Activated CD4-positive, alpha-beta T cell treated with anti-CD3 and anti-CD28 coated beads for 36 hours (primary cell): ENCODE measurements at regions not wholly inside any gene's neighbourhood (a gene's known extent, or its start where the extent isn't known, plus 50 kb on each side); places are given as distances from the start of the nearest gene placed in this dataset.

Experiments
- ATAC-seq: fragments of 200-7000 bp; cut with Tn5 transposase; one replicate; pipeline ENCODE4 v1.10.0; 2021; ENCODE audit warnings: mild to moderate bottlenecking, moderate library complexity
- CTCF ChIA-PET: fragments of 350-600 bp; sonication (Branson Sonifier 250); formaldehyde crosslinking; loops from one replicate; lab custom pipeline; 2021; ENCODE audit warnings: antibody characterized with exemption; lab: Charles Lee
- POLR2A ChIA-PET: fragments of 350-600 bp; sonication (Branson Sonifier 250); formaldehyde crosslinking; loops from one replicate; lab custom pipeline; 2021; ENCODE audit warnings: antibody characterized with exemption, inconsistent platforms; lab: Charles Lee
- DNase-seq: peaks from one replicate; pipeline ENCODE4 v3.0.0-alpha.2; 2020
- H3K27ac Mint-ChIP-seq: one replicate; pipeline ENCODE4 v1.8.0; 2021; ENCODE audit warnings: mixed read lengths
- H3K27me3 Mint-ChIP-seq: one replicate; pipeline ENCODE4 v1.8.0; 2021; ENCODE audit warnings: mixed read lengths
- H3K36me3 Mint-ChIP-seq: one replicate; pipeline ENCODE4 v1.8.0; 2021; ENCODE audit warnings: low read depth, mixed read lengths
- H3K4me1 Mint-ChIP-seq: one replicate; pipeline ENCODE4 v1.8.0; 2021; ENCODE audit warnings: mixed read lengths
- H3K4me3 Mint-ChIP-seq: one replicate; pipeline ENCODE4 v1.8.0; 2021; ENCODE audit warnings: mild to moderate bottlenecking, moderate library complexity, mixed read lengths
- H3K9me3 Mint-ChIP-seq: one replicate; pipeline ENCODE4 v1.8.0; 2021; ENCODE audit warnings: low read depth, mixed read lengths
- intact Hi-C, 2 experiments: fragments of 100-400 bp; cut with DNase I in 1 of 2; cut with micrococcal nuclease in 1 of 2; formaldehyde crosslinking; loops; one replicate each; pipeline versions ENCODE4 v1.14.2 to v1.15.1; 2022 to 2024; cut with DNase I, micrococcal nuclease

DNA sequence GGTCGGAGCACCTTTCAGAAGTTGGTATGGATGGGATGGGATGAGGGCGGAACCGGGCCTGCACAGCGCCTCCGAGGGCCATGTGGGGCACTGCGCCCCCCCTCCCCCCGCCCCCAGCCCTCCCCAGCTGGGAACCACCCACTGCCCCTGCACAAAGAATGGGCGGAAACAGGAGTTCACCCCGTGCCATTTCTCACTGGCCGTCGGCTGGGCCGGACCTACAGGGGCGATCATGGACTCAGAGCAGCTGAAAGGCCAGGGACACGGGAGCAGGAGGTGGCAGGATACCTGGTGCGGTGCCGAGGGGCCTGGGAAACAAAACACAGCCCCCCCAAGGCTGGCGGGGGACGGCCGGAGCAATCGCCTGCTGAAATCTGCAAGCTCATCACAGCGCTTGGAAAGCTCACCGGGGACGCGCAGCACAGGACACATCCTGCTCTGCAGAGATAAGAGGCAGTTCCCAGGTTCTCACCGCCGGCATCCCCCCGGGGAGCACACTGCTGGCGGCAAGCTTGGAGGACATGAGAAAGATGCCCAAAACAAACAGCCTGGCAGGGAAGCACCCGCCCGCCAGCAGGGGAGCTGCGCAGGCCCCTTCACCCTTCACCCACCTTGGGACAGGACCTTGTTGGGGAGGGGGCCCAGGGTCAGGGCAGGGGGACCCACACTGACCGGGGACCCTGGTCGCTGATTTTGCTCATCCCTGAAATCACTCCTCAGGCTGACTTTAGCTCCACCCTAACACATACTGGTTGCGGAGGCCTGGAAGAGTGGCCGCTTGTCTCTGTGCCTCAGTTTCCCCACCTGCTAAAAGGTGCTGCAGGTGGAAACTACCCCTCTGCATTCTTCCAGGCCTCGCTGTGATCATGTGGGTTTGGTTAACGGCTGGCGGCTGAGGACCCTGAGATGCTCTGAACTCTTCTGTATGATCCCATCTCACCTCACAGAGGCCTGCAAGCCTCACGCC is 263.9 kb downstream of the C16orf95 start:
- no peaks in the 10 kb centered on the region for H3K4me1 Mint-ChIP-seq
- ChIA-PET POLR2A (interaction anchor here (0.7 kb wide), 1 partner anchor 351 kb away, joined by 3 read pairs; no protein-coding TSS in a partner anchor), CTCF (interaction anchor here (0.6 kb wide), 1 partner anchor 149 kb away, joined by 3 read pairs; no protein-coding TSS in a partner anchor)
- H3K27ac Mint-ChIP-seq, result no peak overlapping the region
- no peaks in the 10 kb centered on the region for H3K36me3 Mint-ChIP-seq
- DNase-seq (no peak), ATAC-seq (no peak)
- peaks cover 16% of the 10 kb centered on the region for H3K27me3 Mint-ChIP-seq
- H3K9me3 Mint-ChIP-seq, result no peaks in the 10 kb centered on the region
- no peak overlapping the region for H3K4me3 Mint-ChIP-seq
- intact Hi-C loops, result no loop called here

DNA sequence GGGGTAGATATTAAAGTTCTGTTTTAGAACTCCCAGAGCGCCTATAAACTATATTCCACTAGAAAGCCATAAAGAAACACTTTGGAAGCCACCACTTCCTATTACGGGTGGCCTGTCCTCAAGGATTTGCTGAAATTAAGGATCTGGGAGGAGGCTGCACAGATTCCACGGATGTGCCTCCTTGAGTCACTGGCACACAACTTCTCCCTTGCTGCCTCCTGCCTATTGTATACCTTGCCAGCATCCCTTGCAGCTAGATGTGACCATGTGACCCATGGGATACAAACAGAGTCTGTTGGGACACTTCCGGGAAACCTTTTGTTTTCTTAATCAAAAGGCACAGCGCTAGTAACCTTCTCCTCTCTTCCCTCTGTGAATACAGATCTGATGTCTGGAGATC is 263.0 kb downstream of the C16orf95 start:
- no peaks in the 10 kb centered on the region for H3K4me1 Mint-ChIP-seq
- no peak overlapping the region for H3K4me3 Mint-ChIP-seq
- H3K27me3 Mint-ChIP-seq, result peaks cover 16% of the 10 kb centered on the region
- DNase-seq, result no peak
- H3K36me3 Mint-ChIP-seq, result no peaks in the 10 kb centered on the region
- intact Hi-C loops, result no loop called here
- POLR2A ChIA-PET, result no interaction called here
- CTCF ChIA-PET, result no interaction called here
- H3K9me3 Mint-ChIP-seq, result no peaks in the 10 kb centered on the region
- no peak overlapping the region for H3K27ac Mint-ChIP-seq
- no peak for ATAC-seq

DNA sequence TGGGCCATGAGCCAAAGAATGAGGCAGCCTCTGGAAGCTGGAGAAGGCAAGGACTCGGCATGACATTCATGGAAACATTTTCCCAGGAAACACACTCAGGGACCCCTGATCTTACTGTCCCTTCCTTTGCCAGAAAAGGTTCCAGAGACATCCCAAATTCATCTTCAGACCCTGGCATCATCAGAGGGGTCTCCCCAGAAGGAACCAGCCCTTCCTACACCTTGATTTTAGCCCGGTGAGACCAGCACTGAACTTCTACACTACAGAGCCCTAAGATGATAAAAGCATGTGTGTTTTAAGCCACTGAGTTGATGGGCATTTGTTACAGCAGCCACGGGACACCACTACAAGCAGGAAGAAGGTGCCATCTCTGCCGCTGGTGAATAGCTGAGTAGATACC is 262.3 kb downstream of the C16orf95 start:
- DNase-seq (no peak), ATAC-seq (no peak)
- Mint-ChIP-seq H3K36me3 (no peaks in the 10 kb centered on the region), H3K27ac (no peak overlapping the region), H3K4me3 (no peak overlapping the region), H3K27me3 (peaks cover 21% of the 10 kb centered on the region), H3K9me3 (no peaks in the 10 kb centered on the region), H3K4me1 (no peaks in the 10 kb centered on the region)
- CTCF ChIA-PET, result no interaction called here
- intact Hi-C loops, result no loop called here
- POLR2A ChIA-PET, result no interaction called here

DNA sequence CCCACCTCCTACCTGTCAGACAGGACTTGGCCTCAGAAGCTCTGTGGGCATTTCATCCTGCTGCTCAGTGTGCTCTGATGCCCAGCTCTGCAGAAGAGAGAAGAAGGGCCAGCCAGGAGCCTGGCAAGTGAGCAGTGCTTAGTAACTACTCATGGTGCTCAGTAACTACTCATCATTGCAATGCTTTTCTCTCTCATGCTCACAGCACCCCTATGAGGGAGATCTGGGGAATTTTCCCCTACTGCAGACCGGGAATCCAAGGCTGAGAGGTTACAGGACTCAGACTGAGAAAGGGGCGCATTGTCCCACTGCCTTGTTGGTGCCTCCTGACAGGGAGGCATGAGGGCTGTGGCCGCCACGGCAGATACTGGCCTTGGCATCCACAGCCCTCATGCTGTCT is 261.1 kb downstream of the C16orf95 start:
- intact Hi-C loops, result no loop called here
- Mint-ChIP-seq H3K4me3 (no peak overlapping the region), H3K36me3 (no peaks in the 10 kb centered on the region), H3K27ac (no peak overlapping the region), H3K9me3 (no peaks in the 10 kb centered on the region), H3K27me3 (peaks cover 31% of the 10 kb centered on the region), H3K4me1 (no peaks in the 10 kb centered on the region)
- ChIA-PET POLR2A (no interaction called here), CTCF (interaction anchor here (0.8 kb wide), 1 partner anchor 852 kb away, joined by 4 read pairs; no protein-coding TSS in a partner anchor)
- no peak for ATAC-seq
- DNase-seq, result no peak

DNA sequence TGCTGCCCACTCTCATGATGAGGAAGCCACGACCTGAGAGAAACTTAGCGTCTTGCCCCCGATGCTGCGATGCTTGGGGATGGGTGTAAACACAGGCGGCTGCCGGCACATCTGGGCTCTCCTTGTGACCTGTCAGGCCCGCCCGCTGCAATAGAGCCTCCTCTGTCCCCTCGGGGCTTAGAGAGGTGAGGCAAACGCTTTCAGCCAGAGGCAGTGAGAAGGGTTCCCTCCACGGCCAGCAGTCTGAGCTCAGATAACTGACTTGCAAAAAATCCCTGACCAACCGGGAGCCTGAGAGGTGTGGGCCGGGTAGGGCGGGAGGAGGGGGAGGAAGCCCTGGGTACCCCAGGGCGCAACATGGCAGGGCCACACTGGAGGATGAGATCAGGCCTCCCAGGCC is 260.6 kb downstream of the C16orf95 start:
- H3K27me3 Mint-ChIP-seq, result peaks cover 34% of the 10 kb centered on the region

DNA sequence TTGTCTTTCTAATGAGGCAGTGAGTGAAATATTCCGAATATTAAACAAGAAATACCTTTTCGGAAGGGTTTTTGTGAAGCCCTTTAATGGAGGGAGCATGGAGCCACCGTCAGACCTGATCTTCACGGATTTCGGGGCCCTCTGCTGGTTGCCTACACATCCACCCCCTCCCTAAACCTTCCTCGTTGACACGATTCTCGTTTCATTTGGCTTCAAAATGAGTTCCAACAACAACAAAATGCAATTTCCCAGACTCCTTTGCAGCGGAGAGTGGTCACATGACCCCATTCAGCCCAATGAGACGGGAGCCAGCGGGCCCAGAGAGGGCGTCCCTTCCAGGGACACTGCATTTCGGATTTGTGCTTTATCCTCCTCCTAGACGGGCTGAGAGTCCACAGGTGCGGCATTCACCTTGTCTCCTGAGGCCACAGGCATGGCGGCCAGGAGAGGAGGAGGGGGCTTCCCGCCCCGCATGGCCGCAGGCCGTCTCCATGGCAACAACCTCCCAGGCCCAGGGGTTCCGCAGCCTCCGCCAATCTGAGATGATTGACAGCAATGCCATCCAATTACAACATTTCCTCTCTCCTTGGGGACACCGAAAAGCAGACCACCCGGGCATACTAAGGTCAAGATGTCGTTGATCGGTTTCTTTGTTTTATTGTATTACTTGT is 259.8 kb downstream of the C16orf95 start:
- no peak for ATAC-seq
- Mint-ChIP-seq H3K4me3 (no peak overlapping the region), H3K36me3 (no peaks in the 10 kb centered on the region), H3K27ac (no peak overlapping the region), H3K4me1 (no peaks in the 10 kb centered on the region), H3K27me3 (peaks cover 35% of the 10 kb centered on the region), H3K9me3 (no peaks in the 10 kb centered on the region)
- ChIA-PET CTCF (no interaction called here), POLR2A (no interaction called here)
- intact Hi-C loops, result no loop called here
- no peak for DNase-seq

More for the DNA sequence above, 260.6 kb downstream of the C16orf95 start:
- H3K4me1 Mint-ChIP-seq, result no peaks in the 10 kb centered on the region
- ChIA-PET CTCF (no interaction called here), POLR2A (no interaction called here)
- H3K4me3 Mint-ChIP-seq, result no peak overlapping the region
- H3K36me3 Mint-ChIP-seq, result no peaks in the 10 kb centered on the region
- H3K9me3 Mint-ChIP-seq, result no peaks in the 10 kb centered on the region
- ATAC-seq, result no peak
- intact Hi-C loops, result no loop called here
- DNase-seq, result no peak
- no peak overlapping the region for H3K27ac Mint-ChIP-seq

DNA sequence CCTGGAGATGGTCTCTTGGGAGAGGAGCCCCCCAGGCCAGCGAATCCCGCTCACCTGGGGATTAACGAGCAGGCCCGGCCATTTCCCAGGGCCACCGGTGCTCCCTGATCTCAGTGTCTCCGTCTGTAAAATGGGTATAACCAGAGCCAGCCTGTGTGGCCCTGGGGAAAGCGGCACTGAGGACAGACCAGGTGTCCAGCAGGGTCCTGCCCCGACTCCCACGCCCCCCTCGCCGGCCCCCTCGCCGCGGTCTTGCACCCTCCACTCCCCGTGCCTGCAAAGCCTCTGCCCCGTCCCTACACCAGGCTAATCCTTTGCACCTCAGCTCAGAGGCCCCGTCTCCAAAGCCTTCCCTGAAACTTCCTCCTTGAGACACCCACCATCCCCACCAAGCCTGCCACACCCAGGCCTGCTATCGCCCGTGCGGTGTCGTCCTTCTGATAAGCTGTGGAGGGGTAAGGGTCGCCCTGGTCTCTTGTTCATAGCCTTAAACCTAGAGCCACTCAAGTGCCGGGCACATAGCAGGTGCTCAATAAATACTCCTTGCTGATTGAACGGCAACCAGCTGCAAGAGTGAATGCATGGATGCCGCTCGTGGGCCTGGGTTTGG is 259.1 kb downstream of the C16orf95 start:
- H3K4me1 Mint-ChIP-seq, result no peaks in the 10 kb centered on the region
- no peaks in the 10 kb centered on the region for H3K9me3 Mint-ChIP-seq
- peaks cover 36% of the 10 kb centered on the region for H3K27me3 Mint-ChIP-seq
- no peak overlapping the region for H3K27ac Mint-ChIP-seq
- intact Hi-C loops, result no loop called here
- ChIA-PET POLR2A (no interaction called here), CTCF (no interaction called here)
- H3K4me3 Mint-ChIP-seq, result no peak overlapping the region
- no peak for ATAC-seq
- DNase-seq, result no peak
- H3K36me3 Mint-ChIP-seq, result no peaks in the 10 kb centered on the region

DNA sequence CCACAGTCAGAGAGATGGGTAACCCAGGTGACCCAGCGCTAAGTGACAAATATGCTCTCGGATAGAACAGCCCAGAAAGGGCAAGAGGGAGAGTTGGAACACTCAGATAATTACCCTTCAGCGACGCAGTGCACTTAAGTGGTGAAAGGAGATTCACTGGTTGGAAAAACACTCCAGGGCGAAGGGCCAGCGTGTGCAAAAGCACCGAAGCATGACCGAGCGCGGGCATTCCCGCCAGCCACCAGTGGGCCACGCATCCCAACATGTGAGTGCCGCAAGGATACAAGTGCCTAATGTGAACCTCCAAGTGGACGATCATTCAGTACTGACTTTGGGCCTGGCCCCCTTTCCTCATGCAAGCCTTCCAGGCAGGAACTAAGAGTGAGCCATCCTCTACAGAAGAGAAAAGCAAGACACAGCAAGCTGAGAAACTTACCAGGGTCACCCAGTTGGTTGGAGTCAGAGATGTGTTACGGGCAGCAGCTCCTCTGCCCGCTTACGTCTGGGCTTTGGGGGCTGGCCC is 258.4 kb downstream of the C16orf95 start:
- Mint-ChIP-seq H3K36me3 (no peaks in the 10 kb centered on the region), H3K27ac (no peak overlapping the region), H3K4me1 (no peaks in the 10 kb centered on the region), H3K4me3 (no peak overlapping the region), H3K27me3 (peaks cover 38% of the 10 kb centered on the region), H3K9me3 (no peaks in the 10 kb centered on the region)
- intact Hi-C loops, result no loop called here
- no peak for ATAC-seq
- DNase-seq, result no peak
- ChIA-PET CTCF (no interaction called here), POLR2A (no interaction called here)

DNA sequence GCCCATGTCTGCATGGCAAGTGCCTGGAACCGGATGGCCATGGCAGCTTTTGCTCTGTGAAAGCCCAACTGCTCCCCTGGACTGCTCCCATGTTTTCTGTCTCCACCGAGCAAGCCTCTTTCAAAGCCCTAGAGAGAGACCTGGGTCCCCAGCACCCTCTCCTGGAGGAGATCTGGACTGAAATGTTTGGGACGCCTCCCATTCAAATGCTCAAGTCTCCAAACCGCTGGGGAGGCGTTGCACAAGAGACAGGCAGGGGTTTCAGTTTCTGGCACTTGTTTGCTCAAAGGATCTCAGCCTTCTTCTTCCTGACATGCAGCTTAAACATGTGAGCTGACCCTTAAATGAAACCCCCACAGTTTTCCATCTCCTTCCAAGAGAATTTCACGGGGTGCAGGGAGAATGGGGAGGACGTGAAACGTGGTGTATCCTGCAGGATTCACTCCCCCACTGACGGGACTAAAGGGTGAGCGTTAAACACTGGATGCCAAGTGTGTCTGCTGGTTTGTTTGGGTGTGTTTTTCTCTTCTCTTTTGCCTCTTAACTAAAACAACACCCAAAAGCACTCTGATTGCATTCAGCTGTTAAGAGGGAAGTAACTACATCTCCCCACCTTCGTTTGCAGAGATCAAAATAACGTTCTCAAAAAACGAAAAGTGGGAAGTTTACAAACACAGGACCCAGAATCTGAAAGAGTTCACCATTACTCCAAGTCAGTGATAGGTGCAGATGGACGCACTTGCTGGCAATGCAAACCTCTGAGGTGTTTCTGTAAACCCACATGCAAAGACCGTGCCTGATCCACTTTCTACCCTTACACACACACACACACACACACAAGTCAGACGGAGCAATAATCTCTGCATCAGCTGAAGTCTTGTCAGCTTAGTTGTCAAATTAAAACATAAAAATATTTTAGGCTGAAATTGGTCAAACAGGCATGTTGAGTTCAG is 256.9 kb downstream of the C16orf95 start:
- H3K27ac Mint-ChIP-seq, result no peak overlapping the region
- H3K9me3 Mint-ChIP-seq, result no peaks in the 10 kb centered on the region
- no peaks in the 10 kb centered on the region for H3K36me3 Mint-ChIP-seq
- CTCF ChIA-PET, result interaction anchor here (0.7 to 3.9 kb wide), 3 partner anchors 9 to 496 kb away, joined by 3 to 19 read pairs (median 3); no protein-coding TSS in a partner anchor
- no peak for ATAC-seq
- intact Hi-C loops, result loop anchor here in 1 of 2 experiments (5.0 kb wide), 1 partner anchor 188 kb away; no protein-coding TSS in a partner anchor
- POLR2A ChIA-PET, result no interaction called here
- no peak overlapping the region for H3K4me3 Mint-ChIP-seq
- peaks cover 40% of the 10 kb centered on the region for H3K27me3 Mint-ChIP-seq
- no peak for DNase-seq
- no peaks in the 10 kb centered on the region for H3K4me1 Mint-ChIP-seq

DNA sequence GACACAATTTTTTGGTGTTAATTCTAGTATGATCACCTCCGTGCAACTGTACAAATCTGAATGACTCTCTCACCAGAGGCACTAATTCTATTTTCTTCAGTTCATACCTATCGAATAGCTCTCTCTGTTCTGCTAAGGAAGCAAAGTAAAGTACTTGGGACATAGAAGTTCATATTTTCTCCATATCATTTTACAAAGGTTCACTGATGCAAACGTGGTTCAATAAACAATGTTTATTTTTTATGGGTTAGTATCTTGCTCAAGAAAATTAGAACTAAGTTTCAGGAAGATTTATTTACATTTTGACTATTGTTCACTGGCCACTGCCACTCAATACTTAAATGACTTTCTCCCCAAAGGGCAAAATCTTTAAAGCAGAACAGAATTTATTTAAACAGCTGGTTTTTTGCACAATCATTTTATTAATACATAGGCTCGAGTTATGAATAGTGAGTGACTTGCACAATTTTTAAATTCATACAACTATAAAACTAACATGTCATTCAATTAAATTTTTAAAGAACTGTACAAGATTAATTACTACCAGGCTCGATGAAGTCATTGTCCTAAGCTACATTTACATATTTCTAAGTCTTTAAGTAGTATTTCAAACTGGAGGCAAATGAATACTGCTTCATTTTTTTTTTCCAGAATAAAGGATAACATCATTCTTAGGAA is 255.8 kb downstream of the C16orf95 start:
- Mint-ChIP-seq H3K36me3 (no peaks in the 10 kb centered on the region), H3K4me1 (no peaks in the 10 kb centered on the region), H3K4me3 (no peak overlapping the region), H3K27ac (no peak overlapping the region), H3K27me3 (peaks cover 49% of the 10 kb centered on the region), H3K9me3 (no peaks in the 10 kb centered on the region)
- intact Hi-C loops, result loop anchor here in 1 of 2 experiments (5.0 kb wide), 1 partner anchor 189 kb away; no protein-coding TSS in a partner anchor
- DNase-seq (no peak), ATAC-seq (no peak)
- POLR2A ChIA-PET, result no interaction called here
- CTCF ChIA-PET, result interaction anchor here (0.9 to 3.9 kb wide), 6 partner anchors 11 to 498 kb away, joined by 3 to 19 read pairs (median 4); no protein-coding TSS in a partner anchor
